ENCODE measurements at regions not wholly inside any gene's neighbourhood (a gene's known extent, or its start where the extent isn't known, plus 50 kb on each side); places are given as distances from the start of the nearest gene placed in this dataset.

DNA sequence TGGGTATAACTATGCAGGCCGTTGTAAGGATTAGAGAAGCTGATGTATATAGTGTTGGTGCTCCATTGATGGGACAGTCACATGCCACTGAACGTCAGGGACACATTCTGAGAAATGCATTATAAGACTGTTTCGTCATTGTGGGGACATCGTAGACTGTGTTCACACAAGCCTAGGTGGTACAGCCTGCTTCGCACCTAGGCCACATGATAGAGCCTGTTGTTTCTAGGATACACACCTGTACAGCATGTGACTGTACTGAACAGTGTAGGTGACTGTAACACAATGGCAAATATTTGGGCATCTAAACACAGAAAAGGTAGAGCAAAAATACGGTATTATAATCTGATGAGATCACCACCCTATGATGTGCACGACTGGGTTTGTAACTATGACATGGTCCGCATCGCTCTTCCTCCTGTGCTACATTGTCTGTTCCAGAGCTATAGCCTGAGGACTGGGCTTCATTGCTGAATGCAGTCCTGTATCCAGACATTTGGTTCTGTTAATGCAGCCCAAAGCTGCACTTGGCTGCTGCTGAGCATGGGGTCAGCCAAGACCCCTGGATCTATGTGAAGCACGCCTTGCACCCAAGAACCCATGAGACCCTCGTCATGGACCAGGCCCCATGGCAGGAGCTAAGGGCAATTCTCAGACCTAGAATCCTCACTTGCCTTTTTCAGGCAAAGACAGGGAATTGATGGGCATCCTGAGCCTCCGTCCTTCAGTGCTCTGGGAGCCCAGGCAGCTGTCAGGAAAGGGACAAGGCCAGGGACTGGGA is 51.1 kb upstream of the THY1 start:
- ATAC-seq = no peak

DNA sequence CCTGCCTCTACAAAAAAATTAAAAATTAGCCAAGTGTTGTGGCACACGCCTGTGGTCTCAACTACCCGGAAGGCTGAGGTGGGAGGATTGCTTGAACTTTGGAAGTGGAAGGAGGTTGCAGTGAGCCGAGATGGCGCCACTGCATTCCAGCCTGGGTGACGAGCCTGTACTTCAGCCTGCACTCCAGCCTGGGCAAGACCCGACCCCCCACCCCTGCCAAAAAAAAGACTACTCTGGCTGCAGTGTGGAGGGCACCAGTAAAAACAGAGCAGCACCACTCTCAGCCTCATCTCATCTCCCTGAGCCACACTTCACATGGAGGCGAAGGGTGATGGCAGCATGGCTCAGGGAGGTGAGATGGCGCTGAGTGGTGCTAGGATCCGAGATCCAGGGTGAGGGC is 50.3 kb upstream of the THY1 start:
- no peak for ATAC-seq

DNA sequence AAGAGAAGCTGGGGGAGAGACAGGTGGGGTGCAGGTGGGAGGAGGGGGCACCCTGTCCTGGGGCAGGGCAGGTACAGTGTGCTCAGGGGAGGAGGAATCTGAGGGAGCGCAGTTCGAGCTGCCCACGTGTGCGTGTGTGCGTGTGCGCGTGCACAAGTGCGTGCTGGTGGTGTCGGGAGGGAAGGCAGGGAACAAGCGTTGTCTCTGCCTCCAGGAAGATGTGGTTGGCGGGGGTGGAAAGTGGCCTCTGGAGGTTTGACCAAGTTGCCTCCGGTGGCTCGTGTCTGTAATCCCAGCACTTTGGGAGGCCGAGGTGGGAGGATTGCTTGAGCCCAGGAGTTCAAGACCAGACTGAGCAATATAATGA is 49.9 kb upstream of the THY1 start:
- ATAC-seq = no peak

Measured in esophagus mucosa (tissue), 1 donor.